Lower lobe of right lung (tissue), 2 donors: ENCODE measurements at regions not wholly inside any gene's neighbourhood (a gene's known extent, or its start where the extent isn't known, plus 50 kb on each side); places are given as distances from the start of the nearest gene placed in this dataset.

ENCODE experiments used
- ATAC-seq, 2 donors: fragments of 200-7000 bp; cut with Tn5 transposase; one replicate each; pipeline ENCODE4 v1.9.1; 2020 to 2022; ENCODE audit warnings: mild to moderate bottlenecking in 2 of 2, moderate library complexity in 2 of 2
- DNase-seq: peaks from one replicate; pipeline ENCODE4 v3.0.0-alpha.2; 2020
- H3K27ac ChIP-seq: fragments of 200-600 bp; one replicate; pipeline ENCODE4 v1.8.0; 2022
- H3K27me3 ChIP-seq: fragments of 200-600 bp; one replicate; pipeline ENCODE4 v1.8.0; 2022; ENCODE audit warnings: low read depth
- H3K36me3 ChIP-seq: fragments of 200-600 bp; one replicate; pipeline ENCODE4 v1.8.0; 2022; ENCODE audit warnings: mild to moderate bottlenecking
- H3K4me1 ChIP-seq: fragments of 200-600 bp; one replicate; pipeline ENCODE4 v1.8.0; 2022
- H3K4me3 ChIP-seq: fragments of 200-600 bp; one replicate; pipeline ENCODE4 v1.8.0; 2022; ENCODE audit warnings: mild to moderate bottlenecking
- H3K9me3 ChIP-seq: fragments of 200-600 bp; one replicate; pipeline ENCODE4 v1.8.0; 2022
- intact Hi-C: fragments of 100-400 bp; cut with DNase I; formaldehyde crosslinking; loops from one replicate; pipeline ENCODE4 v1.11.0; 2022
- TF ChIP-seq, protein P1 (sequence below): fragments of 200-600 bp; IDR thresholded peaks from one replicate; pipeline ENCODE4 v1.8.0; 2022; ENCODE audit warnings: antibody characterized with exemption, mild to moderate bottlenecking
- donor health status: DM: no; HTN: yes; CAD: no; lungs with severe emphysema.

DNA sequence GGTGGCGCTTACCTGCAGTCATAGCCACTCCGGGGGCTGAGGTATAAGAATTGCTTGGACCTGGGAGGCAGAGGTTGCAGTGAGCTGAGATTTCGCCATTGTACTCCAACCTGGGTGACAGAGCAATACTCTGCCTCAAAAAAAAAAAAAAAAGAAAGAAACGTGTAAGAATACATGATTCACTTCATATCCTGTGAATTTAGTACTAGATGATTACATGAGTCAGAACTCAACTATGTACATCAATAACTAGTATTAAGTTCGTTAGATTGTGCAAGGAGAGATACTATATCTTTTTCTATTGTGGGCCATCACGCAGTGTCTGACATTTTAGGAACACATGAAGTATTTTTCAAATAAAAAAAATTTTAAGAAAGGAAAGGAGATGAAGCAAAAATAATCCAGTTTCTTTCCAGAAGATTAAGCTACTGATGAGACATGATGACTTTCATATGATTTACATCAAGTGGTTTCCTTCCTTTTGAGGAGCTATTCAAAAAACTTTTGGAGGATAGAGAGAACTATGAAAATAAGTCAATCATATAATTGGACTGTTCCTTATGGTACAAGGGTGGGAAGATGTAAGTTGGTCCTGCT lies 64.7 kb upstream of the EXOC1L start:
- Histone ChIP-seq H3K36me3 (no peaks in the 10 kb centered on the region), H3K4me1 (no peaks in the 10 kb centered on the region), H3K4me3 (no peak overlapping the region), H3K27me3 (no peaks in the 10 kb centered on the region), H3K9me3 (no peaks in the 10 kb centered on the region), H3K27ac (no peak overlapping the region)
- TF ChIP-seq, protein P1, sequence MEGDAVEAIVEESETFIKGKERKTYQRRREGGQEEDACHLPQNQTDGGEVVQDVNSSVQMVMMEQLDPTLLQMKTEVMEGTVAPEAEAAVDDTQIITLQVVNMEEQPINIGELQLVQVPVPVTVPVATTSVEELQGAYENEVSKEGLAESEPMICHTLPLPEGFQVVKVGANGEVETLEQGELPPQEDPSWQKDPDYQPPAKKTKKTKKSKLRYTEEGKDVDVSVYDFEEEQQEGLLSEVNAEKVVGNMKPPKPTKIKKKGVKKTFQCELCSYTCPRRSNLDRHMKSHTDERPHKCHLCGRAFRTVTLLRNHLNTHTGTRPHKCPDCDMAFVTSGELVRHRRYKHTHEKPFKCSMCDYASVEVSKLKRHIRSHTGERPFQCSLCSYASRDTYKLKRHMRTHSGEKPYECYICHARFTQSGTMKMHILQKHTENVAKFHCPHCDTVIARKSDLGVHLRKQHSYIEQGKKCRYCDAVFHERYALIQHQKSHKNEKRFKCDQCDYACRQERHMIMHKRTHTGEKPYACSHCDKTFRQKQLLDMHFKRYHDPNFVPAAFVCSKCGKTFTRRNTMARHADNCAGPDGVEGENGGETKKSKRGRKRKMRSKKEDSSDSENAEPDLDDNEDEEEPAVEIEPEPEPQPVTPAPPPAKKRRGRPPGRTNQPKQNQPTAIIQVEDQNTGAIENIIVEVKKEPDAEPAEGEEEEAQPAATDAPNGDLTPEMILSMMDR: no peak
- intact Hi-C loops: no loop called here
- DNase-seq (no peak), ATAC-seq (no peak)

DNA sequence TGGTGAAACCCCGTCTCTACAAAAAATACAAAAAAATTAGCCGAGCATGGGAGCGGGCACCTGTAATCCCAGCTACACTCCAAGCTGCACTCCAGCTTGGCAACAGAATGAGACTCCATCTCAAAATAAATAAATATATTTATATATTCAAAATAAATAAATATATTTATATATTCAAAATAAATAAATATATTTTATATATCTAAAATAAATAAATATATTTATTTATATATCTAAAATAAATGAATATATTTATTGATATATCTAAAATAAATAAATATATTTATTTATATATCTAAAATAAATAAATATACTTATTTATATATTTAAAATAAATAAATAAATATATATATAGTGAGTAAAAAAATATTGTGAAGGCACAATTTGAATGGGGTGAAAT lies 63.4 kb upstream of the EXOC1L start:
- Histone ChIP-seq H3K4me3 (no peak overlapping the region), H3K4me1 (no peaks in the 10 kb centered on the region), H3K36me3 (no peaks in the 10 kb centered on the region), H3K27ac (no peak overlapping the region), H3K27me3 (no peaks in the 10 kb centered on the region), H3K9me3 (no peaks in the 10 kb centered on the region)
- ATAC-seq (no peak), DNase-seq (no peak)
- TF ChIP-seq, protein P1: no peak
- intact Hi-C loops: no loop called here

DNA sequence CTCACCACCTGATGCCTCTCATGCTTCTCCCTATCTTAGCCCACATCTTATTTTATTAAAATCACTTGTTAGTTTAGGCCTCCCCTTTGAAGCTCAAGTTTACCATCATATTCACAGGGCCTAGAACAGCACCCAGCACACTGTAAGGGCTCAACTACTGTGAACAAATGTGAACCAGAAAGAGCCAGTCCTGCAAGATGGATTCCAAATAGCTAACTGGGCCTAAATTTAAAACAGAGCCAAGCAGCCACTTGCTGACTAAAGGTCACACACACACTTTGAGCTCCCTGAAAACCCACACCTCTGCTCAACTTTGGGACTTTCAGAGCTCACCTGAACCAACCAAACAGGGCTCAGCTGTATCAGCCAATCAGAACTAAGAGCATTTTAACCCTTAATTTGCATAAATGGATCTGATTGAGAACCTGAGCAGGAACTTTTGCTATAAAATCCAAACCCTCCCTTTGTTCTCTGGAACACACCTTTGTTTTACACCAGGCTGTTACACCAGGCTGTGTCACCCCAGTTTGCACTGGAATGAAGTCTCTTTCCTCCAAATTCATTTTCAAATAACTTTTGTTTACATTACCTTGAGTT lies 62.1 kb upstream of the EXOC1L start:
- no peak for ATAC-seq
- Histone ChIP-seq H3K27ac (no peak overlapping the region), H3K4me3 (no peak overlapping the region), H3K27me3 (no peaks in the 10 kb centered on the region), H3K9me3 (no peaks in the 10 kb centered on the region), H3K4me1 (no peaks in the 10 kb centered on the region), H3K36me3 (no peaks in the 10 kb centered on the region)
- TF ChIP-seq, protein P1: no peak
- DNase-seq: no peak
- intact Hi-C loops: no loop called here

DNA sequence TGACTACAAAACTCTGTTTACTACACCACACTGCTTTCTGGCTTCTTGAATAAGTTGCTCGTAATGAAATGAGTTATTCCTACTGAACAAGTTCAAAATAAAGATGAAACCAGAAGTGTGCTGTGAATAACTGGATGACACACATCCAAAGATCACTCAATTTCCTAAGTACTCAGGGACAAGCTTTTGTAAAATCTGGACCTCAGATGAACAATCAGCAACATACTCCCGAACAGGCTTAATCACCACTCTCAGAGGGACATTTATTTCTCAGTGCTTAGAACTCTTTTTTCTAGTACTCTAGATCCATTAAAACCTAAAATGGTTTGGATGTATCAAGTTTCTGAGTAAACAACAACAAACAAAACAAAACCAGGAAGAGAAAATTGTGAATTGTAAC lies 61.5 kb upstream of the EXOC1L start:
- no peak overlapping the region for H3K27ac ChIP-seq
- no peaks in the 10 kb centered on the region for H3K4me1 ChIP-seq
- ATAC-seq (no peak), DNase-seq (no peak)
- intact Hi-C loops: no loop called here
- H3K36me3 ChIP-seq: no peaks in the 10 kb centered on the region
- TF ChIP-seq, protein P1: no peak
- H3K27me3 ChIP-seq: no peaks in the 10 kb centered on the region
- H3K4me3 ChIP-seq: no peak overlapping the region
- H3K9me3 ChIP-seq: no peaks in the 10 kb centered on the region

DNA sequence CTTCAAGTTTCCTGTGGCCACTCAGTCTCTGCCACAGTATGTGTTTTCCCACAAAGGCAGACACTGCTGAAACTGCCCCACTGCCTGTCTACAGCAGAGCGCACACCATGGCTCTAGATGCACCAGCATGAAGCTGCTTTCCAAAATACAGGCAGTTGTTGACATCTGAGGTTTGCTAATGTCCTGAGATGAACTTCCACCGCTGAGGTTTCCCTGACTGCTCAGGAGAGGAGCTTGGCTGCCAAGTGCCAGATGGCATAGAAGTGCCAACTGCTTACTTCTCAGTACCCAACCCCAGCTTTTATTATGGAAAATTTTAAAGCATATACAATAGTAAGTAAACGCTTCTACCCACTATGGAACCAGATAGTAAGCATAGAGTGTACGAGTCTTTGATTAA lies 61.0 kb upstream of the EXOC1L start:
- no peak for ATAC-seq
- TF ChIP-seq, protein P1: no peak
- intact Hi-C loops: no loop called here
- no peaks in the 10 kb centered on the region for H3K4me1 ChIP-seq
- H3K27me3 ChIP-seq: no peaks in the 10 kb centered on the region
- no peaks in the 10 kb centered on the region for H3K9me3 ChIP-seq
- no peak for DNase-seq
- no peaks in the 10 kb centered on the region for H3K36me3 ChIP-seq
- H3K4me3 ChIP-seq: no peak overlapping the region
- H3K27ac ChIP-seq: no peak overlapping the region
